H1 (cell line): ENCODE measurements at regions not wholly inside any gene's neighbourhood (a gene's known extent, or its start where the extent isn't known, plus 50 kb on each side); places are given as distances from the start of the nearest gene placed in this dataset.
A peak's percentile ranks its signal among the peaks of the same experiment; 100 is the strongest.

Experiments used
- BACH1 ChIP-seq: IDR thresholded peaks from 2 replicates; pipeline ENCODE4 v1.6.1; 2012; ENCODE audit warnings: low read length, improper control_type of control experiment
- CBX8 ChIP-seq: fragments of 300-800, 300-1000 bp; sonication (generic); IDR thresholded peaks from 2 replicates; pipeline ENCODE4 v1.7.1; 2016; ENCODE audit warnings: low read depth, low read length, borderline replicate concordance
- CREB1 ChIP-seq: IDR thresholded peaks from 2 replicates; pipeline ENCODE4 v1.6.1; 2012; ENCODE audit warnings: inconsistent platforms
- CTBP2 ChIP-seq: IDR thresholded peaks from 2 replicates; pipeline ENCODE4 v1.7.0; 2011; ENCODE audit warnings: borderline replicate concordance, mild to moderate bottlenecking, moderate library complexity, mixed read lengths, low read length; ENCODE audit not compliant: insufficient read depth, insufficient read length
- E2F6 ChIP-seq: IDR thresholded peaks from 2 replicates; pipeline ENCODE4 v1.6.1; 2012; ENCODE audit warnings: inconsistent platforms
- JUN ChIP-seq: IDR thresholded peaks from 2 replicates; pipeline ENCODE4 v1.6.1; 2011; ENCODE audit warnings: low read depth, mild to moderate bottlenecking, improper control_type of control experiment, low read length
- MAFK ChIP-seq: IDR thresholded peaks from 2 replicates; pipeline ENCODE4 v1.6.1; 2012; ENCODE audit warnings: low read depth, mild to moderate bottlenecking, improper control_type of control experiment, low read length
- NANOG ChIP-seq: IDR thresholded peaks from 2 replicates; pipeline ENCODE4 v1.6.1; 2011; ENCODE audit warnings: low read length, low read depth, mild to moderate bottlenecking, inconsistent platforms; ENCODE audit not compliant: insufficient read depth, poor library complexity, severe bottlenecking
- RXRA ChIP-seq: IDR thresholded peaks from 2 replicates; pipeline ENCODE4 v1.6.1; 2011; ENCODE audit warnings: low read depth, mild to moderate bottlenecking, low read length, moderate library complexity; ENCODE audit not compliant: insufficient read depth
- SIRT6 ChIP-seq: IDR thresholded peaks from one replicate; pipeline ENCODE4 v1.7.1; 2012; ENCODE audit warnings: low read length, inconsistent platforms
- SIX5 ChIP-seq: IDR thresholded peaks from 2 replicates; pipeline ENCODE4 v1.6.1; 2011; ENCODE audit warnings: mild to moderate bottlenecking, low read depth, low read length
- SP2 ChIP-seq: IDR thresholded peaks from 2 replicates; pipeline ENCODE4 v1.6.1; 2012; ENCODE audit warnings: mild to moderate bottlenecking, low read length, inconsistent platforms
- TAF1 ChIP-seq: IDR thresholded peaks from 2 replicates; pipeline ENCODE4 v1.6.1; 2011; ENCODE audit warnings: mild to moderate bottlenecking, low read depth, low read length
- TBP ChIP-seq: IDR thresholded peaks from 2 replicates; pipeline ENCODE4 v1.6.1; 2011; ENCODE audit warnings: low read depth, low read length, improper control_type of control experiment

- TF ChIP-seq CTBP2 (no peak), CBX8 (no peak), TBP (0 out of 2 replicates have a peak, but pooled peaks have one; percentile 38), TAF1 (no peak), JUN (no peak), MAFK (peak; percentile 72), RXRA (no peak), NANOG (no peak), SP2 (no peak), SIX5 (no peak), BACH1 (no peak), E2F6 (no peak), CREB1 (no peak), SIRT6 (no peak)
Measured at GRCh38 chr3:182704926-182705325, 88.4 kb upstream of the ATP11B start (continued).
